Smooth muscle cell (in vitro differentiated cells): ENCODE measurements at regions not wholly inside any gene's neighbourhood (a gene's known extent, or its start where the extent isn't known, plus 50 kb on each side); places are given as distances from the start of the nearest gene placed in this dataset.

Experiments
- DNase-seq: peaks from one replicate; lab custom pipeline; 2025; ENCODE audit not compliant: unreplicated experiment; lab: John Stamatoyannopoulos, UW
- H2AFZ ChIP-seq: fragments of 200-600 bp; sonication (generic); 2 replicates; pipeline ENCODE4 v1.6.0; 2016; ENCODE audit warnings: antibody characterized with exemption, low read depth, mild to moderate bottlenecking
- H3F3A ChIP-seq: fragments of 200-600 bp; sonication (generic); 2 replicates; pipeline ENCODE4 v1.6.0; 2017; ENCODE audit warnings: antibody characterized with exemption, low read depth
- H3K27ac ChIP-seq: fragments of 200-600 bp; sonication (generic); 2 replicates; pipeline ENCODE4 v1.5.1; 2016; ENCODE audit warnings: low read depth, mild to moderate bottlenecking
- H3K27me3 ChIP-seq: fragments of 200-600 bp; sonication (generic); 2 replicates; pipeline ENCODE4 v1.6.1; 2016; ENCODE audit warnings: low read depth, mild to moderate bottlenecking
- H3K36me3 ChIP-seq: fragments of 200-600 bp; sonication (generic); 2 replicates; pipeline ENCODE4 v1.5.1; 2016; ENCODE audit warnings: low read depth
- H3K4me1 ChIP-seq: fragments of 200-600 bp; sonication (generic); 2 replicates; pipeline ENCODE4 v1.5.1; 2016; ENCODE audit warnings: low read depth
- H3K4me2 ChIP-seq: fragments of 200-600 bp; sonication (generic); 2 replicates; pipeline ENCODE4 v1.6.0; 2016; ENCODE audit warnings: mild to moderate bottlenecking
- H3K4me3 ChIP-seq: fragments of 200-600 bp; sonication (generic); 2 replicates; pipeline ENCODE4 v1.5.1; 2016; ENCODE audit warnings: mild to moderate bottlenecking
- H3K79me2 ChIP-seq: fragments of 200-600 bp; sonication (generic); 2 replicates; pipeline ENCODE4 v1.6.0; 2016; ENCODE audit warnings: low read depth, mild to moderate bottlenecking
- H3K9ac ChIP-seq: fragments of 200-600 bp; sonication (generic); 2 replicates; pipeline ENCODE4 v1.6.0; 2016; ENCODE audit warnings: low read depth
- H3K9me3 ChIP-seq: fragments of 200-600 bp; sonication (generic); replicated peaks from 2 replicates; pipeline ENCODE4 v1.5.1; 2016; ENCODE audit warnings: low read depth
- H4K20me1 ChIP-seq: fragments of 200-600 bp; sonication (generic); 2 replicates; pipeline ENCODE4 v1.6.0; 2016; ENCODE audit warnings: low read depth
- WGBS: methylation state at CpG from one replicate; pipeline ENCODE4 v1.1.7; 2016; ENCODE audit warnings: low lambda C conversion rate; 5-methylcytosine and 5-hydroxymethylcytosine counted together
- TF ChIP-seq, protein P1 (sequence below): fragments of 200-600 bp; sonication (generic); IDR thresholded peaks from 2 replicates; pipeline ENCODE4 v1.5.1; 2017; ENCODE audit warnings: borderline replicate concordance, mild to moderate bottlenecking, antibody characterized with exemption; ENCODE audit not compliant: insufficient read depth, poor library complexity, severe bottlenecking

DNA sequence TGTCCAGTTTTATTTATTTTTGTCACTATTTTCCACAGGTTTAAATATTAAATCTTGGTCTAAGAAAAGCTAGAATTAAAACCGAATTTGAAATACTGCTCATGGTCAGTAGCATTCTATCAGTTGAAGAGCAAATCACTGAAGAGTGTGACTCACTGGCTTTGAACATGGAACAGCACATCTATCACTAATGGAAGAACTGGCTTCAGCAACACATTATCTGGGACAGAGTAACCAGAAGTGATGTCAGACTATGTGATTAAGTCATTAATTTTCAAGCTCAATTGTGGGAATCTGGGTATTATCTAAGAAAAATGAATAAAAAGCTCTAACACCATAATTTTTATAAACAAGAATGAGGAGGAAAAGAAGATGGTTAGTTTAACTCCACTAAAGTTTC lies 527.5 kb downstream of the TMTC2 start:
- DNase-seq = no peak
- H3K9ac ChIP-seq = no peak overlapping the region
- H3K4me2 ChIP-seq = no peak overlapping the region
- H3K36me3 ChIP-seq = no peaks in the 10 kb centered on the region
- H3F3A ChIP-seq = no peaks in the 10 kb centered on the region
- H2AFZ ChIP-seq = no peak overlapping the region
- no peak overlapping the region for H3K4me3 ChIP-seq
- TF ChIP-seq, protein P1, sequence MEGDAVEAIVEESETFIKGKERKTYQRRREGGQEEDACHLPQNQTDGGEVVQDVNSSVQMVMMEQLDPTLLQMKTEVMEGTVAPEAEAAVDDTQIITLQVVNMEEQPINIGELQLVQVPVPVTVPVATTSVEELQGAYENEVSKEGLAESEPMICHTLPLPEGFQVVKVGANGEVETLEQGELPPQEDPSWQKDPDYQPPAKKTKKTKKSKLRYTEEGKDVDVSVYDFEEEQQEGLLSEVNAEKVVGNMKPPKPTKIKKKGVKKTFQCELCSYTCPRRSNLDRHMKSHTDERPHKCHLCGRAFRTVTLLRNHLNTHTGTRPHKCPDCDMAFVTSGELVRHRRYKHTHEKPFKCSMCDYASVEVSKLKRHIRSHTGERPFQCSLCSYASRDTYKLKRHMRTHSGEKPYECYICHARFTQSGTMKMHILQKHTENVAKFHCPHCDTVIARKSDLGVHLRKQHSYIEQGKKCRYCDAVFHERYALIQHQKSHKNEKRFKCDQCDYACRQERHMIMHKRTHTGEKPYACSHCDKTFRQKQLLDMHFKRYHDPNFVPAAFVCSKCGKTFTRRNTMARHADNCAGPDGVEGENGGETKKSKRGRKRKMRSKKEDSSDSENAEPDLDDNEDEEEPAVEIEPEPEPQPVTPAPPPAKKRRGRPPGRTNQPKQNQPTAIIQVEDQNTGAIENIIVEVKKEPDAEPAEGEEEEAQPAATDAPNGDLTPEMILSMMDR = no peak
- H4K20me1 ChIP-seq = no peaks in the 10 kb centered on the region
- no peaks in the 10 kb centered on the region for H3K79me2 ChIP-seq
- no peaks in the 10 kb centered on the region for H3K27me3 ChIP-seq
- H3K9me3 ChIP-seq = no peaks in the 10 kb centered on the region
- peaks cover 16% of the 10 kb centered on the region for H3K4me1 ChIP-seq
- no peak overlapping the region for H3K27ac ChIP-seq
- WGBS = 70% methylated on average over 1 of the region's 1 CpG

DNA sequence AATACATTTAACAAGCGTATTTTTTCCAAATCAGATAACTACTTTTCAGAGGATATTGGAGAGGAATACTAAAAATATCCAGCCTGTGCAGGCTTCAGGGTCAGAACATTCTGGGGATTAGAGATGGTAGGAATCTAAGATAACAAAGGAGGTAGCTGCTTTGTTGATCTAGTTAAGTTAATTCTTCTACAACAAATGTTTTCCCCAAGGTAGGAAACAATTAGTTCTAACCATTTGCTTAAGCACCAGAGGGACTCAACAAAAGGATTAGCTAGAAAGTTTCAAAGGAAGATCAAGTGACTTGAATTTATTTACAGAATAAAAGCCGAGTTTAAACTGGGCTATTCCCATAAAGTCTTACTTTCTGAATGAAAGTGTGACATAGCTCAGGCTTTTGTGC lies 524.2 kb downstream of the TMTC2 start:
- 47% methylated on average over 2 of the region's 2 CpGs for WGBS

DNA sequence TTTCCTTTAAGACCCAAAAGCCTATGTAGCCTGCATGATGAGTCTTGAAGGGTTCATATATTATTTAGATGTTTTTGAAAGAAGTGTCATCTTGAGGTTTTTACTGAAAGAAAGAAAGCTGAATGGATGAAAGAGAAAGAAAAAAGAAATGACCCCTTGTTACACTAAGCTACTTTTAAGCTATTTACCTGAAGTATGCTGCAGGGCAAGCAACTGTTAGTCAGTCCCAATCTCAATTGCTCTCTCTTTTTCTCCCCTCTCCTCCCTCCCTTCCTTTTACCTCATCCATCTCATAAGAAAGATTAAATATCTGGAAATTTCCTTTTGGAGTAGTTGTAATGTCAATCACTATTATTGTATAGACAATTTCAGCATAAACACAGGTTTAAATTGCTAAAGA lies 512.4 kb downstream of the TMTC2 start:
- Histone ChIP-seq H3K9ac (no peak overlapping the region), H3K79me2 (no peaks in the 10 kb centered on the region), H3K4me3 (peak overlapping the region; percentile 17), H3K27me3 (no peaks in the 10 kb centered on the region), H2AFZ (peak overlapping the region; percentile 88), H3K4me2 (peak overlapping the region; percentile 79), H3K27ac (no peak overlapping the region), H3K36me3 (no peaks in the 10 kb centered on the region), H3K4me1 (peaks cover 28% of the 10 kb centered on the region), H3K9me3 (no peaks in the 10 kb centered on the region), H4K20me1 (no peaks in the 10 kb centered on the region), H3F3A (no peaks in the 10 kb centered on the region)
- DNase-seq = no peak
- TF ChIP-seq, protein P1 = no peak

More for the DNA sequence above, 524.2 kb downstream of the TMTC2 start:
- Histone ChIP-seq H3K4me2 (no peak overlapping the region), H3K27ac (no peak overlapping the region), H3K79me2 (no peaks in the 10 kb centered on the region), H3K4me3 (no peak overlapping the region), H3K9me3 (no peaks in the 10 kb centered on the region), H2AFZ (no peak overlapping the region), H3K4me1 (peaks cover 16% of the 10 kb centered on the region), H3K27me3 (no peaks in the 10 kb centered on the region), H3K9ac (no peak overlapping the region), H3F3A (no peaks in the 10 kb centered on the region), H3K36me3 (no peaks in the 10 kb centered on the region), H4K20me1 (no peaks in the 10 kb centered on the region)
- no peak for DNase-seq
- TF ChIP-seq, protein P1 = no peak

DNA sequence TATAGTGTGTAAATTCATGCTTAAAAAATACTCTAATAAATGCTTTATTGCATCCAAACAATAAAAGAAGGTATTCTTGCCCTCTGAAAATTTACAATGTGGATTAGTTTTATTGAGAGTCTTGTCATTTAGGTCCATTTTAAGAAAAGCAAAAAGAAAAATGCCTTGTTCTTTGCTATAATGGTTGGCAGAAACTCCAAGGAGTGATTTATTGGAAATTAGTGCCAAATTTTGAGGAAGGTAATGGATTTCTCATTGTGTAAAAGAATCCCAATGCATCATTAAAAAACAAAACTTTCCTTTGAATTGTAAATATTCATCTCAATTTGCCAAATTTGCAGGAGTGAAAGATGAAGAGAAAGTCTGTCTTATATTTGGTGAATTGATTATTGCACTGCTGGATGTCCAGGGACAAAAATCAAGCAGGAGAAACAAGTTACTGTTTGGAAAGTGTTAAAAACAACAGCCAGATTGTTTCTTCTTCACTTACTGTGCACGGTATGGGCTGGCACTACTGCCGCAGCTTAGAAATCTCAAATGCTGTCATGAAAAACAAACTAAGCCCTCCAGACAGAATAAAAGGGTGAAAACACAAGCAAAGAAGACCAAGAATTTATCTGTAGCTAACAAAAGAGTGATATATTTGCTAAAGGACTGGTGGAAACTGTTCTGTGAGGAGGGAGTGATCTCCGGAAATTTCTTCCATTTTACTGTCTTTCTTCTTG lies 511.7 kb downstream of the TMTC2 start:
- no peaks in the 10 kb centered on the region for H3K79me2 ChIP-seq
- H3K27ac ChIP-seq = no peak overlapping the region
- H3K4me2 ChIP-seq = peak overlapping the region; percentile 79
- TF ChIP-seq, protein P1 = no peak
- H3K36me3 ChIP-seq = no peaks in the 10 kb centered on the region
- peak overlapping the region; percentile 88 for H2AFZ ChIP-seq
- 16% methylated on average over 3 of the region's 3 CpGs for WGBS
- H3K4me1 ChIP-seq = peaks cover 28% of the 10 kb centered on the region
- no peak overlapping the region for H3K9ac ChIP-seq
- H3K27me3 ChIP-seq = no peaks in the 10 kb centered on the region
- DNase-seq = no peak
- no peaks in the 10 kb centered on the region for H3F3A ChIP-seq
- peak overlapping the region; percentile 17 for H3K4me3 ChIP-seq
- no peaks in the 10 kb centered on the region for H3K9me3 ChIP-seq
- no peaks in the 10 kb centered on the region for H4K20me1 ChIP-seq
